Posterior cingulate gyrus (tissue), 11 donors: ENCODE measurements at regions not wholly inside any gene's neighbourhood (a gene's known extent, or its start where the extent isn't known, plus 50 kb on each side); places are given as distances from the start of the nearest gene placed in this dataset.
"Not testable (repeated sequence)": the region's sequence is repeated elsewhere in the genome, so short reads cannot be mapped to it uniquely, and the experiment has no call there.

Experiments
- DNase-seq, 10 donors: peaks; one replicate each; pipeline versions ENCODE4 v3.0.0 to v3.0.0-alpha.2; 2020 to 2021; ENCODE audit warnings: mixed read lengths in 3 of 10
- intact Hi-C: fragments of 100-400 bp; cut with DNase I; formaldehyde crosslinking; loops from one replicate; pipeline ENCODE4 v1.15.1; 2023

DNA sequence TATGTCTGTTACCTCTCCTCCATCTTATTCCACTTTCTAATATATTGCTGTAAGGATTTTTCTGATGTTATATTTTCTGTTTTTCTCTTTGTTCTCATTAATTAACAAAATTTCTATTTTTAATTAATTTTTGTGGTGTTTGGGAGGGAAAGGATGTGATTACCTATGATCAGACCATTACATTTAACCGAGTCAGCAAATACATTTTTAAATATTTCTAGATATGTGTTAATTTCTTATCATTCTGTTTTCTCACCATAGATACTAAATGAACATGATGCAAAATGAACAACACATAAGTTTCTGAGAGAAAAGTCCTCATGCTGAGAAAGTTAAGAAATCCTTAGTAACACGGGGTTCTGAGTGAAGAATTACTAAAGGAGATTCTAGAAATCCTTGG is 80.6 kb upstream of the P2RY1 start:
- intact Hi-C loops: no loop called here
- no peak for DNase-seq

DNA sequence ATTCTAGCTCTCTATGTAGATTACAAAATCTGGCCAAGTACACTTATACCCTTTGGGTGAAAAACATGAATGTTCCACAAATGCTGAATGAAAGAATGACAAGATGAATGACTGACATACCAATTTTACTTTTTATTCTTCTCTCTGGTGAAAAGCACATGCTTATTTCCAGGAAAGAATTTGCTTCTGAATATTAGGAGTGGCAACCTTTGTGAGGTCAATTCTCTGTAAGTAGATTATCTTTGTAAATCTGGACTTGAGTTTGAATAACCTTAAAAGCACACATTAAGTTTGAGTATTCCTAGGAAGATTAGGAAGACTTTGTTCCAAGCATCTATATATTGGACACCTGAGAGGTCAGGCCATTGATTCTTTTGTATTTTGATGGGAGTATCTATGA is 78.1 kb upstream of the P2RY1 start:
- DNase-seq: no peak
- intact Hi-C loops: no loop called here

DNA sequence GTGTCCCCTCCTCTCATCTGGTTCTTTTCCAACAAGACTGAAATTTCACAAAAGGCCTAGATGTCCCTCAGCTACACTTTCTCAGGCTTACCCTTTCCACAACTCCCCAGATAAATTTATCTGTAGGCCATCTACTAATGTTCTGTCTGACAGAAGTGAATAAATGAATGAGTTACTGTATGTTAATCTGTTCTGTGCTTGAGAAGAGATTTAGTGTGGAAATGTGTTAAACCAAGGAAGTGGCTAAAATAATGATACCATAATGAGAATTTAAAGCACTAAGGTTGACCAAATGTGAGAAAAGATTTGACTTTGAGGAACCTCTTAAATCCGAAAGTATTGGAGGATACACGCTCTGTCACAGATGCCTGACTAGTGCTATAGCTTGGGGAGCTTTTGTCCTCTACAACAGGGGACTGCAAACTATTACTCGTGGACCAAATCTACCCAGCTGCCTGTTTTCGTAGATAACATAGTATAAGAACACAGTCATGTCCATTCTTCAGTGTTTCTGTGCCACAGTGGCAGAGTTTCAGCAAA is 74.8 kb upstream of the P2RY1 start:
- no peak for DNase-seq
- intact Hi-C loops: no loop called here

DNA sequence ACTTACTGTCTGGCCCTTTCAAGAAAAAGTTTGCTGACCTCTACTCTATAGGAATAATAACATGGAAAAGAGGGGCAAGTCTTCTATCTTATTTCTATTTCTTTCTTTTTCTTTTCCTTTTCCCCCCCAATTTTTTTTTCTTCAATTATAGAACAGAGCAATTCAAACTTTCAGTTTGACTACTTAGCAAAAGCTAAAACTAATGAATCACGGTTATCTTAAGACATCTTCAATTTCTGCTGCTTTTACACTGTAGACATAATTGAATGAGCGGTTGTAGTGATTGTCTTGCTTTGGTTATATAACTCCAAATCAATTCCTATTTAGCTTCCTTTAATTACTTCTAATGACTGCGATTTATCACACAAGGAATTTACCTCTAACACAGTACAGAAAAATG is 74.3 kb upstream of the P2RY1 start:
- intact Hi-C loops: no loop called here
- DNase-seq: no peak

DNA sequence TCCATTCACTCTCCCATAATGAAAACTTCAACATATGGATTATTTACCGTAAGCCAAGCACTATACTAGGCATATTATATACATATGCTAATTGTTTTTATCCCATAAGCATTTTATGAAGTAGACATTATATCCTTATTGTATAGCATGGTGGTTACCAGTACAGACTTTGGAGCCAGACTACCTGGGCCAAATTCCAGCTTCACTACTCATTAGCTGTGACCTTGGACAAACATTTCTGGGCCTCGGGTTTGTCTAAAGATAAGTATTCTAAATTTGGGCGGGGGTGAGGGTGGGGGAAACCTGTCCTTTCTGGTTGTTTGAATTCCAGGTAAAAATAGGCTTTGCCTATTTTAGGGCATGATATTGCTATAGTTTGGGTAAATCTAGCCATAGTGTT is 66.5 kb upstream of the P2RY1 start:
- no peak for DNase-seq
- intact Hi-C loops: no loop called here

DNA sequence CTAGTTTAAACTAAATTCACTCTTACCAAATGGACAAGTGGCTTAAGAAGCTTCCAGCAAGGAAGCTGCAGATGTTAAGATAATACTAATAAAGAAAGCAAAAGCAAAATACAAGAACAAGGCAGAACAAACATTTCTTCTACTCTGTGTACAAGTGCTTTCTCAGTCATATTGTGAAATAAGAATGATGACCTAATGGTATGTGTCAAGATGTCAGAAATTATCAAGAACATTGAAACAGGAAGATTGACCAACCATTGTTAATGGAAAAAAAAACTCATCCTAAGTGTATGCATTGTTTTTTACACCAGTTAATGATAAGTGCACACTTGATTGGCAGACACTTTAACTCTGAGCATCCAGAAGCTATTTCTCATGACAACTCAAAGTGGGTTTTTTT is 65.4 kb upstream of the P2RY1 start:
- intact Hi-C loops: no loop called here
- no peak for DNase-seq

DNA sequence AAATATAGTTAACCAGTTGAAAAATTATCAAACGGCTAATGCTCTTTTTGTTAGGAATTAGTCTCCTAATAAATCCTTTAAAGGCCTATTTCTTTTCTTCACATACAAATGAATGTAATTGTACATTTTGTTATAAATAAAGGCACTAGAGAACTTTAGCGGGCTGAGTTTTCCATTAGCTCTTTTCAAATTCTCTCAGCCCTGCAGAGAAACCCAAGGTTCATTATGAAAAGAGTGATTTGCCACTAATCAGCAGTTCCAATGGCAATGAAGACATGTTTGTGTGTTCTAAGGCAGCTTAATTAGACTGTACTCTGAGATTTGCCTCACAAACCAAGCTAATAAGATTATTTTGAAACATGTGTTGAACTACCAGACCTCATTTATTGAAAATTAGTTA is 64.6 kb upstream of the P2RY1 start:
- no peak for DNase-seq
- intact Hi-C loops: no loop called here

DNA sequence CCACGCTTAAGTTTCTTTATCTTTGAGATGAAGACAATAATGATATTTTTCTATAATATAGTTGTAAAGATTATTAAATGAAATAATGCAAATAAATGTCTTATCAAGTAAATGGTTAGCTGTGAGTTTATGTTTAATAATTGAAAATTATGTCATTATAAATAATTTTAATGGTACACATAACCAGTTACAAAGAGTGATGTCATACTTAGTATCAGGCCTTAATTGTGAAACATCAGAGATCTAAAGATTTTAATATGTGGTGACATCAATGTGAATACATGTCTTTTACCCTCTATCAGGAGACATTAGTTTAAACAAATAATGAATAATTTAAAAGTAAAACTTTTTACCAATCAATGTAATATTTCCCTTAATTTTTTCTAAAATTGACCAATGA is 63.8 kb upstream of the P2RY1 start:
- intact Hi-C loops: no loop called here
- no peak for DNase-seq

DNA sequence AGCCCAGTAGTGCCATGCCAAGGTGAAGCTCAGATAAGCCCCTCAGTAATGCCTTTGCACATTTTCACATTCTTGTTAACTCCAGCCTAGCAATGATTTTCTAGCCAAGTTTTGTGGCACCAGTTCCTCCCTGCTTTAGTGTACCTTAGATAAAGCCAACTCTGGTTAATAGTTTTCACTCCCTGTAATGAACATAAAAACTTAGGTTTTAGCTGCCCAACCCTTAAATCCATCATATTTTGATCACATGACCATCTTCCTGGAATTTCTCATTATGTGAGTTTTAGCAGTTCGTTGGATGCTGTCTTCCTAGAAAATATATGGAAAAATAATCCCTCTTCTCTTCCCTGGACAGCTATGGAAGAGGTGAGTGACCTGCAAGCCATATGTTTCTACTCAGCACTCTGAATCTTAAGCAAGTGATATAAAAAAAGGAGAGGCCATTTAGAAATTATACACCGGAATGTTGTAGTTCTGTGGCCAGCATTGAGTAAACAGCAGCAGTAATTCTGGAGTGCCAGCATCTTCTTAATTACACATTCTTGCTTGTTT is 62.2 kb upstream of the P2RY1 start:
- intact Hi-C loops: no loop called here

DNA sequence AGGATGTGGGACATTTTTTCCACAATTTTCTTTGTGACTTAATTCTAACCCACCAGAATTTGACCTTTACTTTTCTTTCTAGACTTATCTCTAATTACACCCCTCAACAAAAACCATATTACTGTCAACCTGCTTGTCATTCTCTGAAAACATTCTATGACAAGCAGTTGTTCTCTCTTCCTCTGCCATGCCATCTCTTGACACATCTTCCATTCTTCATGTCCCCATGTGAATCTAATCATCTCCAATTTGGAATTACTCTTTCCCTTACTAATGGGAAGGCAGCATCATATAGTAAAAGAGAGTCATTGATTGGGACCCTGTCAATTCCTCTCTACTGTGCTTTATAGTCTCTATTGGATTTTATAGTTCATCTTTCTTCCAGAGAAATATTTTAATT is 61.3 kb upstream of the P2RY1 start:
- intact Hi-C loops: no loop called here
- no peak for DNase-seq

More for the DNA sequence above, 62.2 kb upstream of the P2RY1 start:
- DNase-seq: no peak

DNA sequence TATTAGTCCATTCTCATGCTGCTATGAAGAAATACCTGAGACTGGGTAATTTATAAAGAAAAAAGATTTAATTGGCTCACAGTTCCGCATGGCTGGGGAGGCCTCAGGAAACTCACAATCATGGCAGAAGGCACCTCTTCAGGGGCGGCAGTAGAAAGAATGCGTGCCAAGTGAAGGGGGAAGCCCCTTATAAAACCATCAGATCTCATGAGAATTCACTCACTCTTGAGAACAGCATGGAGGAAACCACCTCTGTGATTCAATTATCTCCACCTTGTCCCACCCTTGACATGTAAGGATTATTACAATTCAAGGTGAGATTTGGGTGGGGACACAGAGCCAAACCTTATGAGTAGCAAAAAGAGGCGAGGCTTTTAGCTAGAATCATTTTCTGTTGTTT is 60.7 kb upstream of the P2RY1 start:
- intact Hi-C loops, DNase-seq: not testable (repeated sequence)

DNA sequence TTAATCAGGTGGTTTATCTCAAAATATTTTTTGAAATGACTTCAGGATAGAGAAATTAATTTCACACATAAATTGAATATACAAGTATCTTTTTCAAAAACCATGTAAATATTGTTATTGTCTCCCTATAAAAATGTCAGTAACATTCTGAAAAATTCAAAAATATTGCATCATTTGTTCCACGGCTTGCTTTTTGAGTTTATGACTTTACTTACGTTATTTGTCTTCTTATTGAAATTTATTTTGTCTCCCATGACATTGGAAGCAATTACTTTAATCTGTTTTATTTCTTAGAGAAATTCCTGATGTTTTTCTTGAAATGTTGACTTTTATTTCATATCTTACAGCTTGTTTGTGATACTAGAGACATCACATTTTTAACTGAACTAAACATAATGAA is 56.9 kb upstream of the P2RY1 start:
- intact Hi-C loops: no loop called here

DNA sequence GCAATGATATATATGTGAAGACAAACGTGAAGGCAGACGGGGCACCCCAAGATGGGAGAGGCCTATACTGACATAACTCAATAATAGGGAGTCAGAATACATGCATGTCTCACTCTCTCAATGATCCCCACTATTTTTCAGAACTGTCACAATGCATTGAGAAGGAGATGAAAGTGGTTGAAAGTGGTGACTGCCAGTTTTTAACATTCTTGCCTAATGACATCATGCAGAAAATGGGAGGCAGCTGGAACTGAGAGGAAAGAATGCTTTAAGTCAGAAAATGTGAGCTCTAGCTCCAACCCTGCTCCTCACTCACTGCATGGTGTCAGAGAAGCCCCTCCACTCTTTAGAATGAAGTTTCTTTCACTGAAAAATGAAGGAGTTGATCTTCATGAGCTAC is 55.3 kb upstream of the P2RY1 start:
- intact Hi-C loops: no loop called here
- DNase-seq: no peak

More for the DNA sequence above, 56.9 kb upstream of the P2RY1 start:
- DNase-seq: no peak

DNA sequence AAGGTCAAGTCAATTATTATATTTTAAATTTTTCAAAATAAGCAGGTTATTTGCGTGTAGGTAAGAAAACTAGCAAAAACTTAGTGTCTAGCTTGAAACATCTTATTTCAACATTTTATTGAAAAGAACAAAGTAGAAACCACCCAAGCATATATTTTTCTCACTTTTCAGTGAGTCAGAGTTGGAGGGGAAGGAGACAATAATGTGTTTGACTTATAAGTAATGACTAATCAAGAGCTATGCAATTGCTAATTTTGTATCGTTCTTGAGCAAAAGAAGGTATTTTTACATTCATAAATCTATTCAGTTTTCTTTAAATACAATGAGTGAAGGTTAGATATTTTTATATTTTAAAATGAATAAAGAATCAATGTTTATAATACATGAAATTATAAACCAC is 54.4 kb upstream of the P2RY1 start:
- DNase-seq: no peak
- intact Hi-C loops: no loop called here

DNA sequence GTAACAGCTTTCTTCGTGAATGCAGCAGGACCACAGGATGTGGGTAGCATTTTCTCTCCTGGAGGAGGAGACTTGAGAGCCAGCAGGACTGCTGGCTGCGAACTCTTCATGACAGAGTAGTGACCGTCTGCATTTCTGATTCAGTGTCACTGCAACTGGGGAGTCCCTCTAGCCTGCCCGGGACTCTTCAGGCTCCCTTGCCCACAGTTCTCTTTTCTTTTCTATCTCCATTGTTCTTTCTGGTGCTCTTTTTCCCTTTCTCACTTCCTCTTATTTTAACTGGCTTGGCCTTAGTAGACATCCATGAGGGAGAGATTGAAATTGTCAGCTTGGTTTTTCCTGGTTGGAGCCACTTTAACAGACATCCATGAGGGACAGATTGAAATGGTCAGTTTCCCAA is 49.9 kb upstream of the P2RY1 start:
- intact Hi-C loops: no loop called here
- no peak for DNase-seq
